Stimulated activated CD4-positive, alpha-beta T cell treated with anti-CD3 and anti-CD28 coated beads, Interleukin-15, amount 100 ng/mL, for 1 hour (primary cell): ENCODE measurements at regions not wholly inside any gene's neighbourhood (a gene's known extent, or its start where the extent isn't known, plus 50 kb on each side); places are given as distances from the start of the nearest gene placed in this dataset.
"Not testable (repeated sequence)": the region's sequence is repeated elsewhere in the genome, so short reads cannot be mapped to it uniquely, and the experiment has no call there.

Experiments used
- DNase-seq, 2 donors: peaks; one replicate each; pipeline ENCODE4 v3.0.0-alpha.2; 2020; ENCODE audit warnings: low read depth in 1 of 2, low spot score in 1 of 2

GRCh38 chr2:226580403-226580802, 219.2 kb downstream of the IRS1 start:
- no peak for DNase-seq

GRCh38 chr2:226579519-226579918, 220.1 kb downstream of the IRS1 start:
- DNase-seq, result no peak

DNA sequence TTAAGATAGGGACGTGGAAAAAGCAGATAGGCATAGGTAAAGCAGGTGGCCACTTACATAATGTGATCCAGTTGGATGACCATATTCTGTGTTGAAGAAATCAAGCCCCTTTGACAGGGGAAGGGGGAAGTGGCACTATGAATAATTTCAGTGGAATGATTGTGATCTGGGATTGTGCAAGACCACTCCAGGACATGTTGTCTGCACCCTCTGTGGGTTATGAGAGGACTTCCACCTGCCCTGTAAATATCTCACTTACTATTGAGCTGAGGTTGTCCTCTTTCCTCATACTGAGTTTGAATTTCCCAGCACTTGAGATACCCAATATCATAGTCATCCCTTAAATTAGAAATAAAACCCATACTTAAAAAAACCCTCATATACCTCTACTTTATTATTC, 220.7 kb downstream of the IRS1 start:
- DNase-seq, result no peak

GRCh38 chr2:226578373-226578772, 221.2 kb downstream of the IRS1 start:
- no peak for DNase-seq

DNA sequence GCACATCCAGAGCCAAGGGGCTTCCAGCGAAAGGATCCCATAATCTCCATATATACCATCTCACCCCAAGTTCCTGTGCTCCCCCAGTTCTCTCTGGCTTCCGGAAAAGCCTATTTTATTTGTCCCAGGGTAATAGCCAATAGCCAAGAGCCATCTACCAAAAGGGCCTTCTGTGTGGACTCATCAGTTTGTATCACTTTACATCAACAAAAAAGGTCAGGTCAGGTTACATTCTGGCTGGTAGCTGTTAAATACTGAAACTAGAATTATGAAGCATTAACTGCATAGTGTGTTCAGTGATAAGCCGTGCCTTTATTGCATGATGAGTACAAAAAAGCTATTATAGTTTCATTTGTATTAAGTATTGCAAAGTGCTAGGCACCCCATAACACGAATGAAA, 223.7 kb downstream of the IRS1 start:
- DNase-seq, result no peak

- no peak for DNase-seq
These were observed 226.5 kb downstream of the IRS1 start for GRCh38 chr2:226573158-226573557.

DNA sequence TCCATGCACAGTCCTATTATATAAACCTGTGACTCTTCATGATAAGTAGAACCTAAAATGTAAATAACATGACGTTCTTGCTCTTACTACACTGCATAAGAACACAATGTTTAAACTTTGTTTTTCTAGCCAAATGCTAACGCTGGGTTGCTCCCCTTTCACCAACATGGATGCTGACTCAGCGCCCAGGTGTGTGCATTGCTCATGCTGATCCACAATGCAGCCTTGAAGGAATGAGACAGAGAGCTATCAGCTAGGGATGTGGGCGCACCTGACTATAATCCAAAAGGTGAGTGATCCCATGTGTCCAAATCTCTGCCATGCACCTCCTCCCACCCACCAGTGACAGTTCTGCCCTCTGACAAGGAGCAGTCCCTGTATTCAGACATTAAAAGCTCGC, 235.0 kb downstream of the IRS1 start:
- no peak for DNase-seq

- no peak for DNase-seq
These were observed 237.7 kb downstream of the IRS1 start for GRCh38 chr2:226561962-226562361.

- DNase-seq, result no peak
These were observed 239.3 kb downstream of the IRS1 start for GRCh38 chr2:226560325-226560724.

GRCh38 chr2:226559536-226559935, 240.1 kb downstream of the IRS1 start:
- no peak for DNase-seq

- no peak for DNase-seq
These were observed 241.2 kb downstream of the IRS1 start for GRCh38 chr2:226558418-226558817.

- no peak for DNase-seq
These were observed 243.6 kb downstream of the IRS1 start for GRCh38 chr2:226556050-226556449.

DNA sequence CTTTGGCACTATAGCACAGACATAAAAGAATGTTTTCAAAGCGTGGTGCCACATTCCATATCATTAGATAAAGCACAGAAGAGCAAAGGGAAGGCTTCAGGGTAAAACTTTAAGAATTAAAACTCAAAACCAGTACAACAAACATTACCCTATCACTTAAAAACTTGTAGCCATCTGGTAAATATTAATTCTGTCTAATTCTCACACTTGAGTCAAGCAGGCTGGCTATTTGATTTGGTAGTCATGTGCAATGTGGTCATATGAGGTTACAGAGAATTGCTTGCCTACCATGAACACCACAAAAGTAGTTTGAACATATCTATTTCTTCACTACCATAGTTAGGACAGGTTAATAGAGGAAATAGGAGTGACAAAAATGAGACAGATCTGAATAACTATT, 244.9 kb downstream of the IRS1 start:
- DNase-seq, result no peak

- no peak for DNase-seq
These were observed 246.3 kb downstream of the IRS1 start for GRCh38 chr2:226553333-226553732.

- DNase-seq, result no peak
These were observed 246.9 kb downstream of the IRS1 start for GRCh38 chr2:226552571-226553285.

DNA sequence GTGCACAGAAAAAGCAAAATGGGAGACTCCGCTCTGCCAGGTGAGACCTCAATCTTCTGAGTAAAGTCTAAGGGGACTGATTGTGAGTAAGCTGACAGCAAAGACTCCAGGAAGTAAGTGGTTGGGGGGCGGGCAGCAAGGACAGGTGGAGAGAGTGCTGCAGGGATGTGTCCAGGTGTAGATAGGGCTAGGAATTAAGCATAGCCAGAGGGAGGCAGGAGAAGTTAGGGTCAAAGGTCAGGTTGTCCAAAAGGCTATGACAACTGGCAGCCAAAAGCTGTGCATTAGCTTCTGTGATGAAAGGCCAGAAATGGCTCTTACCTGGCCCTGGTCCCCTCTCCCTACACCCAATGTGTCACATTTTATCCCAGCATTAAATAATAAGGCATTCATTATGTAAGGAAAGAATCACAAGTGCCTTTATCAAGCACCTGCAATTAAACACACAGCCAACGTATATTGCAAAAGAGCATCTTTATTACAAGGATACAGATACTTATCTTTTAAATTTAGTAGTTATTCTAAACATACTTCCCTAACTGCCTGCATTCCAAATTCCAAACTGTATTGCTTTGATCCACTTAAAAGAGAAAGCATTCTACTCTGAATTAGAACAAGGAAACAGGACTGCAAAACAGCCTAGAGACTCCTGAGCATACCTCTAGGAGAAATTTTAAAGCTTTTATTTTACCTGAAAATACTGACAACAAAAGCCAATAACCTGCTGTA, 247.9 kb downstream of the IRS1 start:
- DNase-seq, result no peak

GRCh38 chr2:226550801-226551200, 248.8 kb downstream of the IRS1 start:
- no peak for DNase-seq

- DNase-seq, result no peak
These were observed 250.9 kb downstream of the IRS1 start for GRCh38 chr2:226548732-226549131.

- DNase-seq, result no peak
These were observed 254.9 kb downstream of the IRS1 start for GRCh38 chr2:226544596-226545210.

DNA sequence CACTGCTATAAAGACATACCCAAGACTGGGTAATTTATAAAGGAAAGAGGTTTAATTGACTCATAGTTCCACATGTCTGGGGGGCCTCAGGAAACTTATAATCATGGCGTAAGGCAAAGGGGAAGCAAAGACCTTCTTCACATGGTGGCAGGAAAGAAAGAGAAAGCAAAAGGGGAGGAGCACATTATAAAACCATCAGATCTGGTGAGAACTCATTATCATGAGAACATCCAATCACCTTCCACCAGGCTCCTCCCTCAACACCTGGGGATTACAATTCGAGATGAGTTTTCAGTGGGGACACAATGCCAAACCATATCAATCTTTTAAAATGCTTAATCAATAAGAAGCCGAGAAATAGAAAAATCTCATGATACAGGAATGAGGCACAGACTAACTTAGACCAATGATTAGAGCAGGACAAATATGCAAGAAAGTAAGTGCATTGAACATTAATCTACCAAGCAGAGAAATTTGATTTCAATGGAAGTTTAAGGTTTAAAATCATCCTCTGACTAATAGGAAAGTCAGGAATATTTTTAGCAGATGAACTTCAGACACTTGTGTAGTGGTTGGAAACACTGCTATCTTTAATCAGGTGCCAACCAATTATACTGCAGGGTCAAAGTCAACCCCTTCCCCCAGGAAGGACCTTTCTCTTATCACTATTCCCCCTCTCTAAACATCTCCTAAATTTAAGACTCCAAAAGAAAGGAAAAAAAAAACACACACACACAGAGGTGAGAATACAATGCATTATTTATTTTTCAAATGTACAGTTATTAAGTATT, 259.2 kb downstream of the IRS1 start:
- no peak for DNase-seq

DNA sequence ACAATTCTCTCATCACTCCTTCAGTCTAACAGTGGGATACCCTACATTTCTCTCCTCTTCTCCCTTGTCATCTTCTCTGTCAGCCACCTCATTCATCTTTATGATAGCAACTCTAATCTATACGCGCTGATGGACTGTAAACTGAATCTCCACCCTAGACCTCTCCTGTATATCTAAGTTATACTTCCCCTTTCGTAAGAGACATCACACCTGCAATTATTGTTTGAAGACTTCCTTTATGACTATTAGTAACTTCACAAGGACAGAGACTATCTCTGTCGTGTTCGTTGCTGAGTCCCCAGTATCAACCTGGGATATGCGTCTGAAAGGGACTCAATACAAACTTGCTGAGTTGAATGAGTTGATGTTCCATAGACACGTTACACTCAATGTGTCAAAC, 263.2 kb downstream of the IRS1 start:
- no peak for DNase-seq

GRCh38 chr2:226532976-226533375, 266.6 kb downstream of the IRS1 start:
- DNase-seq, result not testable (repeated sequence)
